ENCODE measurements at regions not wholly inside any gene's neighbourhood (a gene's known extent, or its start where the extent isn't known, plus 50 kb on each side); places are given as distances from the start of the nearest gene placed in this dataset.

DNA sequence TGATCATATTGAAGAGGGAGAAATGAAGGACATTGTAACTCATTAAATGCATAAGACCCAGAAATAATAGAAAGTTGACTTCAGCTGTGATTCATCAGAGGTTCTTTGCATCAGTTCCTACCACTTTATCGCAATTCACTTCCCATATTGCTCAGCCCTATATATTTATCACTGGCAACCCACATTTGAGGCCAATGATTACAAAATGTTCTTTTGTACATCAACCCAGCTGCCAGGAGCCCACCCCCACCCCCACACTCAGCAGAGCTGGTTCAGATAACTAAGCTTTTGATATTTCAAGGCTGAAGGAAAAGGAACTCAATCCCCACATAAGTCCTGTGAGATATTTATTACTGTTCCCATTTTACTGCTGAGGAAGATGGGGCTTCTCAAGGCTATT lies 51.2 kb upstream of the TMPO start:
- intact Hi-C loops (cut with micrococcal nuclease) = no loop called here

DNA sequence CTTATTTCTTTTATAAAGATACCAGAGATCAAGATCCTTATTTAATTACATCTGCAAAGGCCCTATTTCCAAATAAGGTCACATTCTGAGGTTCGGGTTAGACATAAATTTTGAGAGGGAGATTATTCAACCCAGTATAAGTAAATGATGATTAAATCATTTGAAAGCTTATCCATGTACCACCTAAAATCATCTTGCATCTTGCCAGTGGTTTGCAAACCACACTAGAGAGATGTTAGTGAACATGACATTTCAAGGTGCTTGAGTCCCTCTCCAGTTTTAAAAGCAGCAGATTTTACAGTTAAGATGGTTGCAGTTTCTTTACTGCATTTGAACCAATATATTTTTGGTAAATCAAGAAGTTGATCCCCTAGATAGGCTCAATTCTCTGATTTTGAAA lies 49.9 kb upstream of the TMPO start:
- intact Hi-C loops (cut with micrococcal nuclease) = no loop called here
